HepG2 (cell line): ENCODE measurements at regions not wholly inside any gene's neighbourhood (a gene's known extent, or its start where the extent isn't known, plus 50 kb on each side); places are given as distances from the start of the nearest gene placed in this dataset.

Experiments
- ATAC-seq: fragments of 200-7000 bp; cut with Tn5 transposase; 3 replicates; pipeline ENCODE4 v1.9.1; 2020; ENCODE audit warnings: mild to moderate bottlenecking, moderate library complexity
- BruUV-seq: library from RNA; stranded (reverse); fragments of 400-500 nt; replicated peaks from 2 replicates; lab custom pipeline; 2021; lab: Mats Ljungman, UMichigan
- CTCF ChIA-PET: fragments of 300-600 bp; formaldehyde crosslinking; extraction: SDS; loops from one replicate; lab custom pipeline; 2021; ENCODE audit warnings: low total read pairs, inconsistent platforms, low intra/inter-chr PET ratio; lab: Yijun Ruan, JAX
- POLR2A ChIA-PET: fragments of 350-600 bp; sonication (Branson Sonifier 250); formaldehyde crosslinking; loops from one replicate; lab custom pipeline; 2020; ENCODE audit warnings: antibody characterized with exemption, inconsistent platforms; lab: Yijun Ruan, JAX
- DNase-seq: peaks from one replicate; pipeline ENCODE4 v3.0.0-alpha.2; 2015; ENCODE audit warnings: low spot score
- FAIRE-seq: peaks from 3 replicates; lab custom pipeline; 2011; peaks lifted over from hg19 to GRCh38; lab: Jason Lieb, UNC
- H2AFZ ChIP-seq: one replicate; pipeline ENCODE4 v1.6.1; 2011; ENCODE audit warnings: low read length, inconsistent platforms
- H3K27ac ChIP-seq: fragments of 300-600 bp; 3 replicates; pipeline ENCODE4 v1.8.0; 2011; ENCODE audit warnings: mixed run types, mild to moderate bottlenecking, mixed read lengths, low read length, inconsistent platforms; ENCODE audit not compliant: insufficient read depth; ENCODE audit errors: extremely low read length
- H3K27me3 ChIP-seq, 2 experiments: fragments of 200-600 bp in 1 of 2; 2 replicates in 1 of 2; 3 replicates in 1 of 2; pipeline versions ENCODE4 v1.6.0 to v1.8.0; 2011; ENCODE audit warnings: low read length in 2 of 2, mild to moderate bottlenecking in 2 of 2, moderate library complexity in 2 of 2, inconsistent platforms in 1 of 2; ENCODE audit not compliant: insufficient read depth in 2 of 2, control insufficient read depth in 1 of 2
- H3K36me3 ChIP-seq, 2 experiments: fragments of 200-600 bp in 1 of 2; replicated peaks in 1 of 2; 2 replicates in 1 of 2; 3 replicates in 1 of 2; pipeline versions ENCODE4 v1.5.1 to v1.8.0; 2011; ENCODE audit warnings: low read length in 2 of 2, inconsistent platforms in 1 of 2; ENCODE audit not compliant: insufficient read depth in 2 of 2, control insufficient read depth in 1 of 2
- H3K4me1 ChIP-seq: 2 replicates; pipeline ENCODE4 v1.5.1; 2012; ENCODE audit warnings: low read length, inconsistent platforms; ENCODE audit not compliant: insufficient read depth
- H3K4me2 ChIP-seq: 2 replicates; pipeline ENCODE4 v1.6.0; 2011; ENCODE audit warnings: low read depth, low read length, inconsistent platforms
- H3K4me3 ChIP-seq, 3 experiments: fragments of 200-600 bp in 1 of 3; sonication (generic), shearing (Covaris generic) in 1 of 3; replicated peaks in 1 of 3; 2 replicates each; pipeline ENCODE4 v1.5.1; 2011 to 2016; ENCODE audit warnings: low read length in 3 of 3, inconsistent platforms in 2 of 3, low read depth in 2 of 3, mild to moderate bottlenecking in 2 of 3, control low read depth in 1 of 3, mixed read lengths in 1 of 3; ENCODE audit not compliant: insufficient read depth in 1 of 3
- H3K79me2 ChIP-seq: one replicate; pipeline ENCODE4 v1.6.1; 2011; ENCODE audit warnings: low read length, inconsistent platforms; ENCODE audit not compliant: insufficient read depth
- H3K9ac ChIP-seq: 2 replicates; pipeline ENCODE4 v1.6.0; 2011; ENCODE audit warnings: mild to moderate bottlenecking, low read depth, low read length, inconsistent platforms; ENCODE audit not compliant: insufficient read depth
- H3K9me3 ChIP-seq: 2 replicates; pipeline ENCODE4 v1.5.1; 2012; ENCODE audit warnings: mild to moderate bottlenecking, low read length
- H4K20me1 ChIP-seq: 2 replicates; pipeline ENCODE4 v1.6.0; 2011; ENCODE audit warnings: inconsistent platforms, mild to moderate bottlenecking, low read length, moderate library complexity; ENCODE audit not compliant: insufficient read depth
- GMEB2 ChIP-seq: IDR thresholded peaks from 2 replicates; pipeline ENCODE4 v1.6.1; 2016; ENCODE audit warnings: missing biosample characterization, missing genetic modification reagents, low read depth
- MAFG ChIP-seq: sonication (generic); formaldehyde crosslinking; IDR thresholded peaks from 2 replicates; pipeline ENCODE4 v1.5.1; 2020; ENCODE audit warnings: mild to moderate bottlenecking, missing genetic modification reagents
- REST ChIP-seq, 2 experiments: IDR thresholded peaks; 2 replicates each; pipeline ENCODE4 v1.6.1; 2011 to 2012; ENCODE audit warnings: low read length in 2 of 2, borderline replicate concordance in 1 of 2, low read depth in 1 of 2, mild to moderate bottlenecking in 1 of 2, moderate library complexity in 1 of 2
- SOX13 ChIP-seq, 3 experiments: fragments of 450-650 bp in 1 of 3; sonication (generic) in 1 of 3; formaldehyde crosslinking in 1 of 3; IDR thresholded peaks in 2 of 3; conservative IDR thresholded peaks in 1 of 3; 2 replicates each; pipeline versions ENCODE4 v1.5.0 to v1.6.1; 2016 to 2020; ENCODE audit warnings: antibody characterized with exemption in 1 of 3, mild to moderate bottlenecking in 1 of 3, missing compliant biosample characterization in 1 of 3, missing genetic modification reagents in 1 of 3, moderate library complexity in 1 of 3
- ZBTB34 ChIP-seq: sonication (generic); formaldehyde crosslinking; IDR thresholded peaks from 2 replicates; pipeline ENCODE4 v1.8.0; 2022; ENCODE audit warnings: mild to moderate bottlenecking, missing genetic modification reagents
- ZNF276 ChIP-seq: sonication (generic); formaldehyde crosslinking; IDR thresholded peaks from 2 replicates; pipeline ENCODE4 v1.4.0; 2020; ENCODE audit warnings: mild to moderate bottlenecking, low read depth, missing genetic modification reagents
- ZSCAN31 ChIP-seq: sonication (generic); formaldehyde crosslinking; IDR thresholded peaks from 2 replicates; pipeline ENCODE4 v1.5.0; 2020; ENCODE audit warnings: low read depth, mild to moderate bottlenecking, missing genetic modification reagents
- WGBS: methylation state at CpG from one replicate; pipeline ENCODE4 v1.1.6; 2017; ENCODE audit warnings: low lambda C conversion rate; 5-methylcytosine and 5-hydroxymethylcytosine counted together
- in situ Hi-C: cut with HindIII; loops from 2 replicates; pipeline ENCODE4 v1.10.0; 2017; ENCODE audit warnings: low pct_unique_long_range_greater_than_20kb; ENCODE audit not compliant: extremely low pct_ligation_motif_present
- intact Hi-C: fragments of 100-400 bp; cut with micrococcal nuclease; formaldehyde crosslinking; loops from one replicate; pipeline ENCODE4 v1.10.0; 2022; ENCODE audit not compliant: unreplicated experiment

GRCh38 chr5:174991847-174992246, 267.5 kb downstream of the MSX2 start (continued):
- TF ChIP-seq REST (IDR thresholded peaks at IDR 0.05; ENCODE audit: borderline replicate concordance in 1 of 2, low read depth in 1 of 2, low read length in 2 of 2) (no peak), ZNF276 (CRISPR knock-in tag) (no peak), GMEB2 (CRISPR knock-in tag) (no peak), SOX13 (IDR thresholded peaks at IDR 0.05) (no peak), SOX13 (CRISPR knock-in tag; conservative IDR thresholded peaks at IDR 0.05 in 1 of 2, IDR thresholded peaks at IDR 0.05 in 1 of 2) (no peak)

- TF ChIP-seq MAFG (no peak), ZBTB34 (CRISPR knock-in tag) (no peak), ZSCAN31 (CRISPR knock-in tag) (no peak)
- H3K79me2 ChIP-seq: no peaks in the 10 kb centered on the region
- no peak for DNase-seq
- BruUV-seq: no TSS peak
- H3K4me2 ChIP-seq: no peak overlapping the region
- H3K9me3 ChIP-seq: no peaks in the 10 kb centered on the region
- in situ Hi-C loops (no loop called here), intact Hi-C loops (no loop called here)
- ChIA-PET POLR2A (no interaction called here), CTCF (no interaction called here)
- no peak overlapping the region for H3K4me3 ChIP-seq
- H3K36me3 ChIP-seq: no peaks in the 10 kb centered on the region
- H4K20me1 ChIP-seq: no peaks in the 10 kb centered on the region
- no peak for ATAC-seq
- no peak for FAIRE-seq
- 0 out of 5 replicates have a peak, but pooled peaks cover 0 to 2% of the 10 kb centered on the region in 2 experiments for H3K27me3 ChIP-seq
- 15% methylated on average over 1 of the region's 1 CpG for WGBS
- H3K4me1 ChIP-seq: no peaks in the 10 kb centered on the region
- H2AFZ ChIP-seq: no peak overlapping the region
- no peak overlapping the region for H3K9ac ChIP-seq
- H3K27ac ChIP-seq: no peak overlapping the region
Measured at GRCh38 chr5:174990909-174991308, 266.5 kb downstream of the MSX2 start.
